GM23338 (cell line): ENCODE measurements at regions not wholly inside any gene's neighbourhood (a gene's known extent, or its start where the extent isn't known, plus 50 kb on each side); places are given as distances from the start of the nearest gene placed in this dataset.

Experiments
- ATAC-seq: fragments of 200-7000 bp; cut with Tn5 transposase; 3 replicates; pipeline ENCODE4 v1.9.1; 2020
- DNase-seq: peaks from one replicate; pipeline ENCODE4 v3.0.0-alpha.2; 2015; ENCODE audit warnings: low spot score
- H2AFZ ChIP-seq: fragments of 200-600 bp; sonication (generic); 2 replicates; pipeline ENCODE4 v1.8.0; 2016; ENCODE audit warnings: antibody characterized with exemption, mild to moderate bottlenecking, moderate library complexity
- H3F3A ChIP-seq: fragments of 200-600 bp; sonication (generic); replicated peaks from 2 replicates; pipeline ENCODE4 v1.8.0; 2017; ENCODE audit warnings: antibody characterized with exemption, mixed run types, low read depth
- H3K27ac ChIP-seq: fragments of 200-600 bp; sonication (generic); 2 replicates; pipeline ENCODE4 v1.6.1; 2016; ENCODE audit warnings: low read depth
- H3K27me3 ChIP-seq: fragments of 200-600 bp; sonication (generic); 2 replicates; pipeline ENCODE4 v1.8.0; 2016; ENCODE audit warnings: mild to moderate bottlenecking, mixed run types, moderate library complexity; ENCODE audit not compliant: insufficient read depth
- H3K36me3 ChIP-seq: fragments of 200-600 bp; sonication (generic); 2 replicates; pipeline ENCODE4 v1.8.0; 2016; ENCODE audit warnings: mild to moderate bottlenecking; ENCODE audit not compliant: insufficient read depth
- H3K4me1 ChIP-seq: fragments of 200-600 bp; sonication (generic); 2 replicates; pipeline ENCODE4 v1.8.0; 2016; ENCODE audit warnings: mild to moderate bottlenecking, moderate library complexity; ENCODE audit not compliant: insufficient read depth
- H3K4me2 ChIP-seq: fragments of 200-600 bp; sonication (generic); 2 replicates; pipeline ENCODE4 v1.7.1; 2017; ENCODE audit warnings: mixed run types
- H3K4me3 ChIP-seq: fragments of 200-600 bp; sonication (generic); 2 replicates; pipeline ENCODE4 v1.6.1; 2016; ENCODE audit warnings: mixed run types
- H3K79me2 ChIP-seq: fragments of 200-600 bp; sonication (generic); replicated peaks from 2 replicates; pipeline ENCODE4 v1.8.0; 2017; ENCODE audit warnings: mild to moderate bottlenecking; ENCODE audit not compliant: insufficient read depth
- H3K9me2 ChIP-seq: fragments of 200-600 bp; sonication (generic); 2 replicates; pipeline ENCODE4 v1.8.0; 2017; ENCODE audit not compliant: insufficient read depth
- H4K20me1 ChIP-seq: fragments of 200-600 bp; sonication (generic); replicated peaks from 2 replicates; pipeline ENCODE4 v1.8.0; 2017; ENCODE audit warnings: mild to moderate bottlenecking; ENCODE audit not compliant: insufficient read depth
- H3K27ac Mint-ChIP-seq: 2 replicates; pipeline ENCODE4 v1.8.0; 2020; ENCODE audit warnings: inconsistent platforms, mild to moderate bottlenecking, moderate library complexity, mixed read lengths
- H3K27me3 Mint-ChIP-seq: 3 replicates; pipeline ENCODE4 v1.8.0; 2022; ENCODE audit warnings: low read depth, mild to moderate bottlenecking, moderate library complexity, mixed read lengths, inconsistent platforms; ENCODE audit not compliant: insufficient read depth, poor library complexity
- H3K36me3 Mint-ChIP-seq: 3 replicates; pipeline ENCODE4 v1.8.0; 2021; ENCODE audit warnings: low read depth, mild to moderate bottlenecking, inconsistent platforms, moderate library complexity, mixed read lengths
- H3K4me1 Mint-ChIP-seq: 3 replicates; pipeline ENCODE4 v1.8.0; 2020; ENCODE audit warnings: mild to moderate bottlenecking, inconsistent platforms, mixed read lengths
- H3K4me3 Mint-ChIP-seq: 3 replicates; pipeline ENCODE4 v1.8.0; 2021; ENCODE audit warnings: moderate library complexity, mild to moderate bottlenecking, inconsistent platforms, mixed read lengths
- H3K9me3 Mint-ChIP-seq: 3 replicates; pipeline ENCODE4 v1.8.0; 2020; ENCODE audit warnings: moderate library complexity, mild to moderate bottlenecking, inconsistent platforms, mixed read lengths
- CREB1 ChIP-seq: fragments of 250-450 bp; sonication (Bioruptor Pico); IDR thresholded peaks from 2 replicates; pipeline ENCODE4 v1.5.0; 2020; ENCODE audit warnings: low read depth, mild to moderate bottlenecking, moderate library complexity
- EZH2 ChIP-seq: fragments of 200-600 bp; sonication (generic); IDR thresholded peaks from one replicate; pipeline ENCODE4 v1.8.0; 2017; ENCODE audit warnings: antibody characterized with exemption, mild to moderate bottlenecking, low read depth; ENCODE audit not compliant: unreplicated experiment
- EZH2phosphoT487 ChIP-seq: fragments of 200-600 bp; sonication (generic); IDR thresholded peaks from one replicate; pipeline ENCODE4 v1.8.1; 2018; ENCODE audit warnings: antibody characterized with exemption; ENCODE audit not compliant: unreplicated experiment
- JUNB ChIP-seq: IDR thresholded peaks from one replicate; pipeline ENCODE4 v1.6.1; 2016; ENCODE audit warnings: antibody characterized with exemption; ENCODE audit not compliant: unreplicated experiment
- NANOG ChIP-seq: IDR thresholded peaks from 2 replicates; pipeline ENCODE4 v1.6.1; 2016; ENCODE audit warnings: antibody characterized with exemption, borderline replicate concordance
- POLR2AphosphoS5 ChIP-seq: IDR thresholded peaks from 2 replicates; pipeline ENCODE4 v1.6.1; 2016; ENCODE audit warnings: antibody characterized with exemption, low read depth
- REST ChIP-seq: IDR thresholded peaks from one replicate; pipeline ENCODE4 v1.6.1; 2018; ENCODE audit warnings: antibody characterized with exemption; ENCODE audit not compliant: unreplicated experiment
- STAT1 ChIP-seq: IDR thresholded peaks from one replicate; pipeline ENCODE4 v1.6.1; 2016; ENCODE audit warnings: antibody characterized with exemption; ENCODE audit not compliant: unreplicated experiment
- ZNF114 ChIP-seq: fragments of 250-450 bp; sonication (Bioruptor Pico); IDR thresholded peaks from 2 replicates; pipeline ENCODE4 v1.5.0; 2020; ENCODE audit warnings: mild to moderate bottlenecking, moderate library complexity
- ZNF331 ChIP-seq: fragments of 250-450 bp; sonication (Bioruptor Pico); IDR thresholded peaks from 2 replicates; pipeline ENCODE4 v1.5.0; 2020; ENCODE audit warnings: low read depth, mild to moderate bottlenecking, moderate library complexity
- ZNF462 ChIP-seq: fragments of 250-450 bp; sonication (Bioruptor Pico); IDR thresholded peaks from 2 replicates; pipeline ENCODE4 v1.5.0; 2020; ENCODE audit warnings: mild to moderate bottlenecking, moderate library complexity
- TF ChIP-seq, protein P1 (sequence below), 2 experiments: fragments of 200-600 bp in 1 of 2; sonication (generic) in 1 of 2; conservative IDR thresholded peaks; 2 replicates each; pipeline versions ENCODE4 v1.5.1 to v1.6.1; 2016 to 2017; ENCODE audit warnings: antibody characterized with exemption in 2 of 2, low read depth in 2 of 2, mild to moderate bottlenecking in 2 of 2, moderate library complexity in 1 of 2
- TF ChIP-seq, protein P2 (sequence below): IDR thresholded peaks from 2 replicates; pipeline ENCODE4 v1.6.1; 2016; ENCODE audit warnings: antibody characterized with exemption

- no peaks in the 10 kb centered on the region; the same call in 1 of the 2 replicates for H3K36me3 ChIP-seq
- H3K27ac ChIP-seq: no peak overlapping the region
- H3F3A ChIP-seq: no peaks in the 10 kb centered on the region
- Mint-ChIP-seq H3K4me1 (no peaks in the 10 kb centered on the region; the same call in 2 of the 3 replicates), H3K27ac (no peak overlapping the region), H3K36me3 (no peaks in the 10 kb centered on the region), H3K27me3 (no peaks in the 10 kb centered on the region), H3K4me3 (no peak overlapping the region), H3K9me3 (no peaks in the 10 kb centered on the region; the same call in 2 of the 3 replicates)
- H4K20me1 ChIP-seq: no peaks in the 10 kb centered on the region
- H3K4me1 ChIP-seq: no peaks in the 10 kb centered on the region
- no peaks in the 10 kb centered on the region for H3K79me2 ChIP-seq
- no peak overlapping the region for H3K4me3 ChIP-seq
- no peak overlapping the region for H3K4me2 ChIP-seq
- no peak overlapping the region for H2AFZ ChIP-seq
- H3K9me2 ChIP-seq: no peaks in the 10 kb centered on the region
- TF ChIP-seq NANOG (no peak), POLR2AphosphoS5 (no peak), EZH2 (no peak), STAT1 (no peak), REST (no peak), ZNF114 (CRISPR knock-in tag) (no peak), EZH2phosphoT487 (no peak), ZNF331 (no peak), ZNF462 (no peak), CREB1 (CRISPR knock-in tag) (no peak), JUNB (no peak)
- TF ChIP-seq, protein P1, sequence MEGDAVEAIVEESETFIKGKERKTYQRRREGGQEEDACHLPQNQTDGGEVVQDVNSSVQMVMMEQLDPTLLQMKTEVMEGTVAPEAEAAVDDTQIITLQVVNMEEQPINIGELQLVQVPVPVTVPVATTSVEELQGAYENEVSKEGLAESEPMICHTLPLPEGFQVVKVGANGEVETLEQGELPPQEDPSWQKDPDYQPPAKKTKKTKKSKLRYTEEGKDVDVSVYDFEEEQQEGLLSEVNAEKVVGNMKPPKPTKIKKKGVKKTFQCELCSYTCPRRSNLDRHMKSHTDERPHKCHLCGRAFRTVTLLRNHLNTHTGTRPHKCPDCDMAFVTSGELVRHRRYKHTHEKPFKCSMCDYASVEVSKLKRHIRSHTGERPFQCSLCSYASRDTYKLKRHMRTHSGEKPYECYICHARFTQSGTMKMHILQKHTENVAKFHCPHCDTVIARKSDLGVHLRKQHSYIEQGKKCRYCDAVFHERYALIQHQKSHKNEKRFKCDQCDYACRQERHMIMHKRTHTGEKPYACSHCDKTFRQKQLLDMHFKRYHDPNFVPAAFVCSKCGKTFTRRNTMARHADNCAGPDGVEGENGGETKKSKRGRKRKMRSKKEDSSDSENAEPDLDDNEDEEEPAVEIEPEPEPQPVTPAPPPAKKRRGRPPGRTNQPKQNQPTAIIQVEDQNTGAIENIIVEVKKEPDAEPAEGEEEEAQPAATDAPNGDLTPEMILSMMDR (conservative IDR thresholded peaks at IDR 0.05; ENCODE audit: low read depth in 2 of 2): no peak
- TF ChIP-seq, protein P2, sequence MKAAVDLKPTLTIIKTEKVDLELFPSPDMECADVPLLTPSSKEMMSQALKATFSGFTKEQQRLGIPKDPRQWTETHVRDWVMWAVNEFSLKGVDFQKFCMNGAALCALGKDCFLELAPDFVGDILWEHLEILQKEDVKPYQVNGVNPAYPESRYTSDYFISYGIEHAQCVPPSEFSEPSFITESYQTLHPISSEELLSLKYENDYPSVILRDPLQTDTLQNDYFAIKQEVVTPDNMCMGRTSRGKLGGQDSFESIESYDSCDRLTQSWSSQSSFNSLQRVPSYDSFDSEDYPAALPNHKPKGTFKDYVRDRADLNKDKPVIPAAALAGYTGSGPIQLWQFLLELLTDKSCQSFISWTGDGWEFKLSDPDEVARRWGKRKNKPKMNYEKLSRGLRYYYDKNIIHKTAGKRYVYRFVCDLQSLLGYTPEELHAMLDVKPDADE: no peak
- no peaks in the 10 kb centered on the region for H3K27me3 ChIP-seq
- no peak for DNase-seq
- no peak for ATAC-seq
These were observed 86.2 kb downstream of the NXPE2 start for GRCh38 chr11:114764563-114764962.
